GM12892 (cell line): ENCODE measurements at regions not wholly inside any gene's neighbourhood (a gene's known extent, or its start where the extent isn't known, plus 50 kb on each side); places are given as distances from the start of the nearest gene placed in this dataset.

ENCODE experiments used
- POLR2A ChIP-seq: IDR thresholded peaks from 2 replicates; pipeline ENCODE4 v1.6.1; 2011; ENCODE audit warnings: low read depth, low read length, control low read depth
- POLR2AphosphoS5 ChIP-seq: IDR thresholded peaks from 2 replicates; pipeline ENCODE4 v1.6.1; 2011; ENCODE audit warnings: low read depth, low read length, control low read depth
- TAF1 ChIP-seq: IDR thresholded peaks from 2 replicates; pipeline ENCODE4 v1.6.1; 2011; ENCODE audit warnings: low read depth, mild to moderate bottlenecking, control low read depth, low read length, borderline replicate concordance

GRCh38 chr20:39342463-39342862 lies 380.3 kb downstream of the DHX35 start:
- TF ChIP-seq POLR2A (no peak), TAF1 (no peak), POLR2AphosphoS5 (no peak)
